SU-DHL-6 (cell line): ENCODE measurements at regions not wholly inside any gene's neighbourhood (a gene's known extent, or its start where the extent isn't known, plus 50 kb on each side); places are given as distances from the start of the nearest gene placed in this dataset.

Experiments used
- H2AFZ ChIP-seq: fragments of 200-600 bp; sonication (generic); 2 replicates; pipeline ENCODE4 v1.6.1; 2014; ENCODE audit warnings: low read depth, mild to moderate bottlenecking, moderate library complexity, mixed read lengths, antibody characterized with exemption, low read length; ENCODE audit not compliant: severe bottlenecking
- H3F3A ChIP-seq: fragments of 200-600 bp; shearing (Covaris generic); 2 replicates; pipeline ENCODE4 v1.6.0; 2016; ENCODE audit warnings: antibody characterized with exemption, mild to moderate bottlenecking; ENCODE audit not compliant: insufficient read depth
- H3K27ac ChIP-seq: fragments of 200-600 bp; sonication (generic); 2 replicates; pipeline ENCODE4 v1.5.1; 2016; ENCODE audit warnings: low read depth, mild to moderate bottlenecking, low read length, moderate library complexity, mixed read lengths
- H3K27me3 ChIP-seq: fragments of 200-600 bp; sonication (generic), shearing (Covaris generic); 2 replicates; pipeline ENCODE4 v1.6.0; 2014; ENCODE audit warnings: mild to moderate bottlenecking, low read length
- H3K36me3 ChIP-seq: fragments of 200-600 bp; sonication (generic); 2 replicates; pipeline ENCODE4 v1.6.1; 2014; ENCODE audit warnings: mild to moderate bottlenecking, low read length, mixed read lengths
- H3K4me2 ChIP-seq: fragments of 300-600, 200-600 bp; shearing (Covaris generic), sonication (generic); 2 replicates; pipeline ENCODE4 v1.6.0; 2014; ENCODE audit warnings: low read length, low read depth, mild to moderate bottlenecking; ENCODE audit not compliant: poor library complexity, severe bottlenecking
- H3K4me3 ChIP-seq: fragments of 200-600 bp; sonication (generic); 2 replicates; pipeline ENCODE4 v1.5.1; 2014; ENCODE audit warnings: antibody characterized with exemption, low read length, mild to moderate bottlenecking, mixed read lengths; ENCODE audit not compliant: insufficient read depth, poor library complexity, severe bottlenecking
- H3K79me2 ChIP-seq: fragments of 200-600 bp; sonication (generic); 2 replicates; pipeline ENCODE4 v1.6.1; 2014; ENCODE audit warnings: mild to moderate bottlenecking, low read length, moderate library complexity; ENCODE audit not compliant: insufficient read depth
- H3K9ac ChIP-seq: fragments of 200-600 bp; sonication (generic); 2 replicates; pipeline ENCODE4 v1.7.0; 2014; ENCODE audit warnings: mild to moderate bottlenecking, low read length
- H3K9me2 ChIP-seq: fragments of 200-600 bp; sonication (generic); replicated peaks from 2 replicates; pipeline ENCODE4 v1.6.1; 2014; ENCODE audit warnings: low read length; ENCODE audit not compliant: insufficient read depth
- H3K9me3 ChIP-seq: fragments of 200-600 bp; sonication (generic); 2 replicates; pipeline ENCODE4 v1.6.1; 2014; ENCODE audit warnings: low read length, mixed read lengths; ENCODE audit not compliant: insufficient read depth
- H4K20me1 ChIP-seq: fragments of 200-600 bp; sonication (generic); 2 replicates; pipeline ENCODE4 v1.6.1; 2014; ENCODE audit warnings: low read depth, mild to moderate bottlenecking, antibody characterized with exemption, low read length, moderate library complexity, mixed read lengths
- EZH2phosphoT487 ChIP-seq: fragments of 200-600 bp; sonication (generic), shearing (Covaris generic); conservative IDR thresholded peaks from 2 replicates; pipeline ENCODE4 v1.6.1; 2018; ENCODE audit warnings: mild to moderate bottlenecking, antibody characterized with exemption, low read length, moderate library complexity, mixed read lengths
- TF ChIP-seq, protein P1 (sequence below): fragments of 200-600 bp; sonication (generic); IDR thresholded peaks from one replicate; pipeline ENCODE4 v1.5.1; 2017; ENCODE audit warnings: antibody characterized with exemption, mild to moderate bottlenecking, low read length, moderate library complexity; ENCODE audit not compliant: insufficient read depth, poor library complexity, severe bottlenecking

DNA sequence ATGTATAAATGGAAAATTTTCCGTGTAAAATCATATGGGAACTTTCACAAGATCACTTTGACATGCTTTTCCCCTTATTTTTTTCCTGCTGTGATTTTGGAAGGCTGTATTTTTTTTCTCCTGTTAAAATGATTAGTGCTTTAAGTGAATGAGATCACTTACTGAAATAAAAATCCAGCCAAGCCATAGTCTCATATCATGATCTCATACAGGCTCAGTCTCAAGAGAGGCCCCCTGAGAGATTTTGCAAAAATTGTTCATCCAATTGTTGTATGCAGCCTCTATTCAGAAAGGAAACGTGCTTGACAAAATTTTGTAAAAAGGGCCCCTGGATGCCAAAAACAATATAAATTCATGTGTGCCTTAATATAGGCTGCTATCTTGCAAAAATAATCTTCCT lies 528.2 kb downstream of the HDGFL1 start:
- Histone ChIP-seq H3K9ac (no peak overlapping the region), H4K20me1 (no peaks in the 10 kb centered on the region), H3K9me3 (no peaks in the 10 kb centered on the region), H3K9me2 (no peaks in the 10 kb centered on the region; the same call in 1 of the 2 replicates), H3K4me3 (no peak overlapping the region), H3K79me2 (no peaks in the 10 kb centered on the region), H3K4me2 (no peak overlapping the region), H3K27ac (no peak overlapping the region), H3K27me3 (no peaks in the 10 kb centered on the region), H2AFZ (no peak overlapping the region), H3K36me3 (0 out of 2 replicates have a peak, but pooled peaks cover 2% of the 10 kb centered on the region), H3F3A (no peaks in the 10 kb centered on the region)
- TF ChIP-seq, protein P1, sequence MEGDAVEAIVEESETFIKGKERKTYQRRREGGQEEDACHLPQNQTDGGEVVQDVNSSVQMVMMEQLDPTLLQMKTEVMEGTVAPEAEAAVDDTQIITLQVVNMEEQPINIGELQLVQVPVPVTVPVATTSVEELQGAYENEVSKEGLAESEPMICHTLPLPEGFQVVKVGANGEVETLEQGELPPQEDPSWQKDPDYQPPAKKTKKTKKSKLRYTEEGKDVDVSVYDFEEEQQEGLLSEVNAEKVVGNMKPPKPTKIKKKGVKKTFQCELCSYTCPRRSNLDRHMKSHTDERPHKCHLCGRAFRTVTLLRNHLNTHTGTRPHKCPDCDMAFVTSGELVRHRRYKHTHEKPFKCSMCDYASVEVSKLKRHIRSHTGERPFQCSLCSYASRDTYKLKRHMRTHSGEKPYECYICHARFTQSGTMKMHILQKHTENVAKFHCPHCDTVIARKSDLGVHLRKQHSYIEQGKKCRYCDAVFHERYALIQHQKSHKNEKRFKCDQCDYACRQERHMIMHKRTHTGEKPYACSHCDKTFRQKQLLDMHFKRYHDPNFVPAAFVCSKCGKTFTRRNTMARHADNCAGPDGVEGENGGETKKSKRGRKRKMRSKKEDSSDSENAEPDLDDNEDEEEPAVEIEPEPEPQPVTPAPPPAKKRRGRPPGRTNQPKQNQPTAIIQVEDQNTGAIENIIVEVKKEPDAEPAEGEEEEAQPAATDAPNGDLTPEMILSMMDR: no peak
- no peak for TF ChIP-seq EZH2phosphoT487

DNA sequence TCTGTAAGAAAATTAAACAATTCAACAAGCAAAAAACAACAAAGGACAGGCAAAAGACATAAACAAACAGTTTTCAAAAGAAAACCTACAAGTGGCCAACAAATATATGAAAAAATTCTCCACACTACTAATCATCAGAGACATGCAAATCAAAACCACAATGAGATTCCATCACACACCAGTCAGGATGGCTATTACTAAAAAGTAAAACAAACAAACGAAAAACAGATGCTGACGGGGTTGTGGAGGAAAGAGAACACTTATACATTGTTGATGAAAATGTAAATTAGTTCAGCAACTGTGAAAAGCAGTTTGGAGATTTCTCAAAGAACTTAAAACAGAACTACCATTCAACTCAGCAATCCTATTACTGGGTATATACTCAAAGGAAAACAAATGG lies 537.6 kb downstream of the HDGFL1 start:
- no peak overlapping the region for H3K27ac ChIP-seq
- H3K9me2 ChIP-seq: no peaks in the 10 kb centered on the region
- H3K4me2 ChIP-seq: no peak overlapping the region
- H2AFZ ChIP-seq: no peak overlapping the region
- no peaks in the 10 kb centered on the region for H3K79me2 ChIP-seq
- no peaks in the 10 kb centered on the region for H3K9me3 ChIP-seq
- no peak overlapping the region for H3K9ac ChIP-seq
- TF ChIP-seq, protein P1: no peak
- no peak for TF ChIP-seq EZH2phosphoT487
- H3F3A ChIP-seq: no peaks in the 10 kb centered on the region
- H3K4me3 ChIP-seq: no peak overlapping the region
- H3K27me3 ChIP-seq: no peaks in the 10 kb centered on the region
- no peaks in the 10 kb centered on the region for H4K20me1 ChIP-seq
- H3K36me3 ChIP-seq: no peaks in the 10 kb centered on the region

GRCh38 chr6:23111984-23112383 lies 542.6 kb downstream of the HDGFL1 start:
- H3K9ac ChIP-seq: no peak overlapping the region
- TF ChIP-seq EZH2phosphoT487: no peak
- TF ChIP-seq, protein P1: no peak
- H3K27ac ChIP-seq: no peak overlapping the region

More at GRCh38 chr6:23111984-23112383, 542.6 kb downstream of the HDGFL1 start:
- Histone ChIP-seq H3K9me3 (peaks cover 5% of the 10 kb centered on the region; the same call in 1 of the 2 replicates), H3K9me2 (no peaks in the 10 kb centered on the region), H3K27me3 (no peaks in the 10 kb centered on the region), H3F3A (no peaks in the 10 kb centered on the region), H3K4me3 (no peak overlapping the region), H4K20me1 (no peaks in the 10 kb centered on the region), H2AFZ (no peak overlapping the region), H3K79me2 (no peaks in the 10 kb centered on the region), H3K4me2 (no peak overlapping the region), H3K36me3 (no peaks in the 10 kb centered on the region)
